ENCODE measurements at regions not wholly inside any gene's neighbourhood (a gene's known extent, or its start where the extent isn't known, plus 50 kb on each side); places are given as distances from the start of the nearest gene placed in this dataset.

DNA sequence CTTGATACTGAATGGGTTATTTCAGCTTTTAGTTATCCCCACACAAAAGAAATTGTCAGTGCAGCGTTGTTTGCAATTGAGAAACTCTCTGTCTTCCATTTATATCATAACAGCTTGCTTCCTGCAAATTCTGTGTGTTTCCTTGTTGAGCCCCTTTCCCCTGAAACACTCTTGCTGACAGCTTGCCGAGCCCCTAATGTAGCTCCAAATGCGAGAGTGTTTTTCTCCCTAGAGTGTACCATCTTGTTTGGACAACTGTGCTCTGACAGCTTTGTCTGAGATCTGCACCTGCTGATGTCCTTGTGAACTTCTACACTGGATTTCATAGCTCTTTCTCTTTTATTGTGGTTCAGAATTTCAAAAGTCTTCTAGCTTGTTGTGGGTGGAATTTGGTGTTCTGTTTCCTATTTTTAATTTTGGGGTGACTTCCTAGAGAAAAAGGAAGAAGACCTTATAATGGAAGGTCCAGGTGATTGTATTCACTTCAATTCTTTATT lies 343.5 kb downstream of the PDCD6IP start:
- DNase-seq = no peak
- TF ChIP-seq, protein P1, sequence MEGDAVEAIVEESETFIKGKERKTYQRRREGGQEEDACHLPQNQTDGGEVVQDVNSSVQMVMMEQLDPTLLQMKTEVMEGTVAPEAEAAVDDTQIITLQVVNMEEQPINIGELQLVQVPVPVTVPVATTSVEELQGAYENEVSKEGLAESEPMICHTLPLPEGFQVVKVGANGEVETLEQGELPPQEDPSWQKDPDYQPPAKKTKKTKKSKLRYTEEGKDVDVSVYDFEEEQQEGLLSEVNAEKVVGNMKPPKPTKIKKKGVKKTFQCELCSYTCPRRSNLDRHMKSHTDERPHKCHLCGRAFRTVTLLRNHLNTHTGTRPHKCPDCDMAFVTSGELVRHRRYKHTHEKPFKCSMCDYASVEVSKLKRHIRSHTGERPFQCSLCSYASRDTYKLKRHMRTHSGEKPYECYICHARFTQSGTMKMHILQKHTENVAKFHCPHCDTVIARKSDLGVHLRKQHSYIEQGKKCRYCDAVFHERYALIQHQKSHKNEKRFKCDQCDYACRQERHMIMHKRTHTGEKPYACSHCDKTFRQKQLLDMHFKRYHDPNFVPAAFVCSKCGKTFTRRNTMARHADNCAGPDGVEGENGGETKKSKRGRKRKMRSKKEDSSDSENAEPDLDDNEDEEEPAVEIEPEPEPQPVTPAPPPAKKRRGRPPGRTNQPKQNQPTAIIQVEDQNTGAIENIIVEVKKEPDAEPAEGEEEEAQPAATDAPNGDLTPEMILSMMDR (IDR thresholded peaks at IDR 0.05; ENCODE audit: low read depth, low read length) = no peak
- no peaks in the 10 kb centered on the region for H3K27me3 ChIP-seq (ENCODE audit: insufficient read depth, low read depth, severe bottlenecking)
- H3K9me3 ChIP-seq (ENCODE audit: severe bottlenecking) = no peaks in the 10 kb centered on the region
- H3K36me3 ChIP-seq = no peaks in the 10 kb centered on the region
- H3K4me3 ChIP-seq (ENCODE audit: low read depth, low read length) = no peak overlapping the region
- no peak overlapping the region for H3K27ac ChIP-seq

DNA sequence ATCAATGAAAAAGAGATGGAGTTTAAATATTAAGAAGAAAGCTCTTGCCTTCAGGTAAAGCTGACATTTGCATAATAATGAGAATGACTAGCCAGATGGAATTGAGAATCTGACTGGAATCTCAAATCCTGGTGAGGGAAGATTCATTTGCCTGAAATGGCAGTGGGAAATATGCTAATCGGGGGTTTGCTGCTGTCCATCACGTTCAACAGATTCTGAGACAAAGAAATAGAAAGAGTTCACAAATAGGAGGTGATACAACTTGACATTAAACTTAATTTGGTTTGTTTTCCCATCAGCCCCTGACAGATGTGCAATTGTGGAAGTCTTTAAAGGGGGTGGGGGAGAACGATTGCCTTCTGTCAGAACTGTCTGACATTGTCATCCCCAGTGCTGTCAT lies 347.4 kb downstream of the PDCD6IP start:
- DNase-seq = no peak
- Histone ChIP-seq H3K4me3 (ENCODE audit: low read depth, low read length) (no peak overlapping the region), H3K9me3 (ENCODE audit: severe bottlenecking) (no peaks in the 10 kb centered on the region), H3K27me3 (ENCODE audit: insufficient read depth, low read depth, severe bottlenecking) (no peaks in the 10 kb centered on the region), H3K27ac (no peak overlapping the region), H3K36me3 (no peaks in the 10 kb centered on the region)
- TF ChIP-seq, protein P1 (IDR thresholded peaks at IDR 0.05; ENCODE audit: low read depth, low read length) = no peak

DNA sequence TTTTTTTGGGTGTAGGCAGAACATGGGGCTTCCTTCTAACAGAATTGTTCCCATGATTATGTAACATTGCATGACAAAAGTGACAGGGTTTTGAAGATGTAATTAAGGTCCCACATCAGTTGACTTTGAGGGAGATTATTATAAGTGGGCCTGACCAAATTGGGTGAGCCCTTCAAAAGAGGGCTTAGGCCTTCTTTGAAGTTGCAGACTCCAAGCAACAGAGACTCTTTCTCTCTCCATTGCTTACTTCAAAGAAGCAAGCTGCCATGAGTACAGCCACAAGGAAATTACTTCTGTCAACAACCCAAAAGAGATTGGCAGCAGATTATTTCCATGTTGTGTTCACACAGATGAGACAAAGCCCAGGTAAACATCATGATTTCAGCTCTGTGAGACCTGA lies 348.2 kb downstream of the PDCD6IP start:
- no peak overlapping the region for H3K27ac ChIP-seq
- H3K27me3 ChIP-seq (ENCODE audit: insufficient read depth, low read depth, severe bottlenecking) = no peaks in the 10 kb centered on the region
- no peaks in the 10 kb centered on the region for H3K9me3 ChIP-seq (ENCODE audit: severe bottlenecking)
- DNase-seq = no peak
- H3K4me3 ChIP-seq (ENCODE audit: low read depth, low read length) = no peak overlapping the region
- H3K36me3 ChIP-seq = no peaks in the 10 kb centered on the region
- TF ChIP-seq, protein P1 (IDR thresholded peaks at IDR 0.05; ENCODE audit: low read depth, low read length) = no peak

DNA sequence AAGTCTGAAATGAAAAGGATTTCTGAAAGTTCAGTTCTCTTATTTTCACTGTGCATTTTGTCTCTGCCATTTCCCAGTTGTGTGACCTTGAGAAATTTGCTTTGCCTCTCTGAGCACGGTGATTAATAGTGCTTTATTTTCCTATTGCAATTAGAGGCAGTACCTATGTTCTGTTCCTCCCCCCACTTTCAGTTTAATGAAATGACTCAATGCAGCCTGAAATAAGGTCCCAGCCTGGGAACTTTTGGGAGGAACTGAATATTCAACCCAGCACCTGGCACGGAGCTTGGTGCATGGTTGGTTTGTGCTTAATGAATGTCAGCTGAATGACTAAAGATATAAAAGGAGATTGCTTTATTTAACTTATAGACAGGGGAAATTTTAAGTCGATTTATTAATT lies 352.6 kb downstream of the PDCD6IP start:
- Histone ChIP-seq H3K27me3 (ENCODE audit: insufficient read depth, low read depth, severe bottlenecking) (no peaks in the 10 kb centered on the region), H3K36me3 (no peaks in the 10 kb centered on the region), H3K4me3 (ENCODE audit: low read depth, low read length) (no peak overlapping the region), H3K9me3 (ENCODE audit: severe bottlenecking) (no peaks in the 10 kb centered on the region), H3K27ac (no peak overlapping the region)
- TF ChIP-seq, protein P1 (IDR thresholded peaks at IDR 0.05; ENCODE audit: low read depth, low read length) = no peak
- no peak for DNase-seq

DNA sequence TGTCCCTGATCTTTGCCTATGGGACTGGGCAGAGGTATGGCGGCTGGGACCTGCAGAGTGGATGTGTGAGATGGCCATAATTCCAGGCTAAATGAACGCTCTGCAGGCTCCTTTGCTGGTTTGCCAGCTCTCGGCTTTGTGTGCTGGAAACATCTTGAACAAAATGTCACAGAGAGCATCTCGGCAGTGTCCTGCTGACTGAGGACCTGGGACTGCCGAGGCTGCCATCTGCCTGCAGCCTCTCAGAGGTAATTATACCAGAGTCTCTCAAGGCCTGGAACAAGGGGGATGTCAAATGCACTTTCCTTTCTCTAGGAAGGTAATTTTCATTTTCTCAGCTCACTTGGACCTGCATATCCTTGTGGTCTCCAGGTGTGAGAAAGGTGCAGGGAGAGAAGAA lies 354.2 kb downstream of the PDCD6IP start:
- Histone ChIP-seq H3K9me3 (ENCODE audit: severe bottlenecking) (no peaks in the 10 kb centered on the region), H3K27me3 (ENCODE audit: insufficient read depth, low read depth, severe bottlenecking) (no peaks in the 10 kb centered on the region), H3K36me3 (no peaks in the 10 kb centered on the region), H3K27ac (no peak overlapping the region), H3K4me3 (ENCODE audit: low read depth, low read length) (no peak overlapping the region)
- no peak for DNase-seq
- TF ChIP-seq, protein P1 (IDR thresholded peaks at IDR 0.05; ENCODE audit: low read depth, low read length) = no peak

DNA sequence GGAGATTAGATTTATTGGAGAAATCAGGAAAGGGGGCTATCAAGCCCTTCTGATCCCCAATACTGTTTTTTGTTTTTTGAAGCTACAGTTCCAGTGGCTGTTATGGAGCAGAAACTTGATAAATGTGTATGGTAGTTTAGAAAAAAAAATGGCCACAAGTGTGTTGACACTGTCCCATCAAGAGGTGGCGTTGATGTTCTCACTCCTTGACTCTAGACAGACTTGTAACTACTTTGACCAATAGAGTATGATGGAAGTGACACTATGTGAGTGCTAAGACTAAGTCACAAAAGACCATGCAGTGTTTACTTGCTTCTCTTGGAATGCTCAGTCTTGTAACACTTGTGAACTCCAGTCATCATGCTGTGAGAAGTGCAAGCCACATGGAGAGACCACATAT lies 356.7 kb downstream of the PDCD6IP start:
- no peak for DNase-seq
- no peak overlapping the region for H3K27ac ChIP-seq
- no peaks in the 10 kb centered on the region for H3K9me3 ChIP-seq (ENCODE audit: severe bottlenecking)
- H3K4me3 ChIP-seq (ENCODE audit: low read depth, low read length) = no peak overlapping the region
- H3K36me3 ChIP-seq = no peaks in the 10 kb centered on the region
- H3K27me3 ChIP-seq (ENCODE audit: insufficient read depth, low read depth, severe bottlenecking) = no peaks in the 10 kb centered on the region
- TF ChIP-seq, protein P1 (IDR thresholded peaks at IDR 0.05; ENCODE audit: low read depth, low read length) = no peak

Measured in WERI-Rb-1 (cell line).